Erythroblast (primary cell): ENCODE measurements at regions not wholly inside any gene's neighbourhood (a gene's known extent, or its start where the extent isn't known, plus 50 kb on each side); places are given as distances from the start of the nearest gene placed in this dataset.

ENCODE experiments used
- GATA1 ChIP-seq: IDR thresholded peaks from 2 replicates; pipeline ENCODE4 v1.6.1; 2011; ENCODE audit warnings: low read depth, mild to moderate bottlenecking, control low read depth, low read length, moderate library complexity
- POLR2A ChIP-seq: IDR thresholded peaks from 2 replicates; pipeline ENCODE4 v1.6.1; 2011; ENCODE audit warnings: mild to moderate bottlenecking, low read length

GRCh38 chr2:49369650-49370049 lies 215.3 kb upstream of the FSHR start:
- TF ChIP-seq POLR2A (no peak), GATA1 (no peak)
